Bone marrow (tissue), 2 donors: ENCODE measurements at regions not wholly inside any gene's neighbourhood (a gene's known extent, or its start where the extent isn't known, plus 50 kb on each side); places are given as distances from the start of the nearest gene placed in this dataset.

ENCODE experiments used
- DNase-seq, 2 donors: peaks; one replicate each; lab custom pipeline; 2025; lab: John Stamatoyannopoulos, UW

DNA sequence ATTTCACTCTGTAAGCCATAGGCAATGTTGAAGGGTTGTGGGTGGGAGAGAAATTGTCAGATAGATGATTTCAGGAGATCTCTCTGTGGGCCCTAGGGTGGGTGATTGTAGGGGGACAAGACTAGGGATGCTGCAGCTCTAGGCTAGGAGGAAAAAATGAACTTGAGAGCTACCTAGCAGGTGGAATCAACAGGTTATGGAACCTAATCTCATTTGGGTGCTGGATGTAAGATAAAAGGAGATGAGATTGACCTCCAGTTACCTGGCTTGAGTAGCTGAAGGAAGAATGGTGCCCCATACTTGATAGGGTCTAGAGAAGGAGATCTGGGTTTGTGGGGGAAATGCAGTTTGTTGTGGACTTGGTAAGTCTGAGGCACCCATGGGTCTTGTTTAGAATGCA lies 396.5 kb downstream of the RRAGC start:
- no peak for DNase-seq

DNA sequence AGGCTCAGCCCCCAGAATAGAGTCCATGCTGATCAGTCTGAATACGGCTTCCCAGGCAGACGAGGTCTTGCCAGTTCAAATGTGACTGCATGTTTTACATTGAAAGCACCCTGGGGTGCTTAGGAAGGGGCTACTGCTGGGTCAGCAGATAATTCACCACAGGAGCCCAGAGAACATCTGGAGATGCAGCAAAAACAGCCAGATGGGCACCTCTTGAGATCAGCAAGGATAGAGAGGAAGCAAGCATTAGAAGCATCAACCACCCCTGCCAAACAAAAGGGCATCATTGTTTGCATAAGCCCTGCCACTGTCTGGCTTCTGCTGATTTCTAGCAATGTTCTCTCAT lies 403.1 kb downstream of the RRAGC start:
- no peak for DNase-seq

DNA sequence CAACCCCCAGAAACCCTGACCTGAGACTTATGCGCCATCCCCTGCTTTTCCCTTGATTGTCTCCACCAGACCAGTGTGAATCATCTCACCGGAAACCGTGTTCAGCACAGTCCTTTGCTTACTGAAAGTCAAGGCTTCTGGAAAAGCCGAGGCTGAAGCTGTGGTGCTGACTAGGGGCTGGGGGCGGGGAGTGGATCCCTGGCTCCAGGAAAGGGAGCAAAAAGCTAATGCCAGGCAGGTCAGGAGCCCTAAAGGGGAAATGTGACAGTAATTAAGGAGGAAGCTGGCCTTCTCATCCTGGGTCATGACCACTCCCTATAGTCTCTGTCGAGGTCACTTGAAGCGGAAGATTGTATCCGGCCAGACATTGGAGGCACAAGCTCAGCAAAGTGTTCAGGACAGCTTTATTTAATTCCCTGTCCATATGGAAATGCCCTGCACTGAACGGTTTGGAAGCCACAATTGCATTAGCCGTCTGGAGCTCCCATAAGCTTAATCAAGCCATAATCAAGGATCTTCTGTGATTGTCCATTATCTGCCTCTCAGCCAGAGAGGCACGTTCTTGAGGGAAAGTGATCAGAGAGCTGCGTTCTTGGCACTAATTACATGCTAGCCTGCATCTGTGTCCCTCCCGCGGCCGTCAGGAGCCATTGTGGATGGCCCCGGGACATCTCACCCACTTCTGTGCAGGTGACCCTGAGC lies 403.6 kb downstream of the RRAGC start:
- DNase-seq, result no peak

DNA sequence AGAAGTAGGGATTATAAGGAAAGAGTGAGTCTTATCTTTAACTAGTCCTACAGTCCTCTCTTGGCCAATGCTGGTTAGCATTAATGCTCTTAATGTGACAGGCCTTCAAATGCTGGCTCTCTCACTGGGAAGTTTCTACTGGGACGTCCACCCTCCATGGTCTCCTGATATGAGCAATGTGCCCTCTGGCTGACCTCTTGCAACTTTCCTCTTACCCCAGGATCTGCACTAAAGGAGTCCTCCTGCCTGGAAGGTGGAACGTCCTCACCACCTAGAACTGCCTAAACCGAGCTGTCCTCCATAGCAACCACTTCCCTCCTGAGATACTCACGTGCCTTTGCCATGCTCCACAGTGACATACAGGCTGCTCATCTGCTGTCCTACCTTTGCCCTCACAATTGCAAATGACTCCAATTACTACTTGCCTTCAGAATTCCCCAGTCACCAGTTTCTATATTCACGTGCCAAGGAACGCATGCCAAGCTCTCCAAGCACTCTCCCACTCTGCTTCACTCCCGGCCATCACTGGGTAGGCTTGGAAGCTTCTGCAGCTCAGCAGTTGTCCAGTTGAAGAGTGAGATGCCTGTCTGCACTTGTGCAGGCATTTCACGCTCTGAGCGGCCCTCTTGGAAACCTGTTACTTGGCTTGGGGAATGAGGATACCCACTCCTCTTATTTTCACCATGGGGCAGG lies 404.7 kb downstream of the RRAGC start:
- DNase-seq, result no peak

- DNase-seq, result no peak
Observed at GRCh38 chr1:38454236-38454635, 405.3 kb downstream of the RRAGC start.

GRCh38 chr1:38452246-38452645 lies 405.7 kb upstream of the POU3F1 start:
- DNase-seq, result no peak

GRCh38 chr1:38451541-38451993 lies 405.0 kb upstream of the POU3F1 start:
- DNase-seq, result no peak

DNA sequence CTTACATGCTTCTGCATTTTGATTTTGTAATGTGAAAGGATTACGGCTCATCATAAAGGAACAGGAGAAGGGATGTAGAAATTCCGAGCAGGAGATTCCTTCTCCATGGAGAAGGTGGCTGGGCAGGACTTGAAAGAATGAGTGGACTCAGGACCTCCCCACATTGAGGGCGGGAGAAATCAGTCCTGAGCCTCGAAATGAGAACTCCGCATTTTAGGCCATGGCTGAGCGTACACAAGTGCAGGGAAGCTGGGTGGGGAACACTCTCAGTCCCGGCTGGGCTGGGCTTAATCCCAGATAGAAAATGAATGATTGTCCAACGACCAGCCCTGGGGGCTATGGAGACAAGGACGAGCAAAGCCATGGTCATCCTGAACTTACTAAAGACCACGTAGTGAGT lies 402.3 kb upstream of the POU3F1 start:
- DNase-seq, result no peak

DNA sequence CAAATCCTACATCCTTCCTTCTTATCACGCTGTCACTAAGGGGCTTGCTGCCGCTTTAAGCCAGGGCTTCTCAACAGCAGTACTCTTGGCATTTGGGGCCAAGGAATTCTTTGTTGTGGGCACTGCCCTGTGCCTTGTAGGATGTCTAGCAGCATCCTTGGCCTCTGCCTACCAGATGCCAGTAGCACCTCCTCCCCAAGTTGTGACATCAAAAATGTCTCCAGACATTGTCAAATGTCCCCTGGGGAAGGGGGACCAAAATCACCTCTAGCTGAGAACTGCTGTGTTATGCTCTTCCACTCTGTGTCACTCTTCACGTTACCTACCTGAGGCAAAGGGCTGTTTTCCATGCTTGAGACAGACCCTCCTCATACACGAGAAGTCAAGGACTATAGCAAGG lies 400.3 kb upstream of the POU3F1 start:
- no peak for DNase-seq

DNA sequence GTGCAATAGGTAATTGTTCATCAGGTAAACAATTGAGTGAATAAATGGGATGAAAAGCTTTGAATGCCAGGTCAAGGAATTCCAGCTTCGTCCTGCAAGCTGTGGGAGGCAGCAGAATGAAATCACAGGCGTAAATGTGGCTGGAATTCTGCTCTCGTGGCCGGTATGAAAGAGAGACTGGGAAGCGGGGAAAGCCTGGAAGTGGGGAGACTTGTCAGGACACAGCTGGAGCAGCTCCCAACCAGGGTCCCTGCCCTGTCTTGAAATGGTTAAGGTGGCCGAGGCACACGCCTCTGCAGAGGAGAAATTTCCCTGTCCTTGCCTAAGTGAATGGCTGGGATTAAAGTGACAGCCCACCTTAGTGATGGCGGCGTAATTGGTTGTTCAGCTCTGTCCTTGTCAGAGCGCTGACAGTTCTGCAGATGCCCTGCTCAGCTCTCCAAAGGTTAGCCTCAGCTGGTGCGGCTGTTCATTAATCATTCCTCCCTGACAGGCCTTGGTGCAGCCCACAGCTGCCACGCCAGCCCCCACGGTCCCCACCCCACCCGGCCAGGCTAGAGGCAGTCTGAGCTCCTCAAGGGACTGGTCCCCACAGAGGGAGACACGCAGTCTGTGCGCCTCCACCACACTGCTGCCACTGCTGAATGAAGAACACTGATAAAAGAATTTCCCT lies 398.3 kb upstream of the POU3F1 start:
- DNase-seq, result no peak

- DNase-seq, result no peak
Observed at GRCh38 chr1:38444311-38444710, 397.7 kb upstream of the POU3F1 start.

- DNase-seq, result no peak
Observed at GRCh38 chr1:38440402-38440801, 393.8 kb upstream of the POU3F1 start.

GRCh38 chr1:38436749-38437148 lies 390.2 kb upstream of the POU3F1 start:
- DNase-seq, result no peak

DNA sequence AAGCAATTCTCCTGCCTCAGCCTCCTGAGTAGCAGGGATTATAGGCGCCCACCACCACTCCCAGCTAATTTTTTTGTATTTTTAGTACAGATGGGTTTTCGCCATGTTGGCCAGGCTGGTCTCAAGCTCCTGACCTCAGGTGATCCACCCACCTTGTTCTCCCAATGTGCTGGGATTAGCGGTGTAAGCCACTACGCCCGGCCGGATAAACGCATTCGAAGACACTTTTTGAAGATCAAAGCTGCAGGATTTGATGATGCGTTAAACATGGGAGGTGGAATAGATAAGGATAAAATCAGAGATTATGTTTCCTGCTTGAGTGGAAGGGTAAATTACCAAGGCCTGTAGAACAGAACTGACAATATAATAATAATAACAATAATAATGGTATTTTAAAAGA lies 389.4 kb upstream of the POU3F1 start:
- no peak for DNase-seq

DNA sequence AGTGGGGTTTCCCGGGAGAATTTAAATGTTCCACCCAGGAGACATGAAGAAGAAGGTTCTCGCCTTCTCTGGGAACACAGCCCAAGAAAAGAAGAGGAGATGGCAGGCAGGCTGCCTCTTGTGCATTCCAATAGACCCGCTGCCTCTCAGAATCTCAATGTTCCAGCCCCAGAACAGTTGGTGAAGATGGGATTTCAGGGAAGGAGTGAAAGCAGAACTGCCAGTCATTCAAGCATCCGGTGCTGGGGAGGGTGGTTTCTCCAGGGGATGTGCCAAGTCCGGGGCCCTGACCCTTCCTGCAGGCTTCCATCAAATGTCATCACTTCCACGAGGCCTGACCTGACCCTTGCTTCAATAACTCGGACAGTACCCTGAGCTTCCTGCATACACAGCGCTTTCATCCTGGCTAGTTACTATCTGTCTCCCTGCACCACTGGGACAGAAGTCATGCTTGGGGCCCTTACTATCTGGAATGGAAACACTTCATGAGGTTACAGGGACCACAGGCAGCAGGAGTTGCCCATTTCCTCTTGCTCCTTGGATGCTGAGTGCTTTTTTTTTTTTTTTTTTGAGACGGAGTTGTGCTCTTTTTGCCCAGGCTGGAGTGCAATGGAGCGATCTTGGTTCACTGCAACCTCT lies 386.6 kb upstream of the POU3F1 start:
- DNase-seq, result no peak

GRCh38 chr1:38431535-38432376 lies 385.2 kb upstream of the POU3F1 start:
- no peak for DNase-seq

- no peak for DNase-seq
Observed at GRCh38 chr1:38430949-38431348, 384.4 kb upstream of the POU3F1 start.

GRCh38 chr1:38424677-38425076 lies 378.1 kb upstream of the POU3F1 start:
- no peak for DNase-seq

DNA sequence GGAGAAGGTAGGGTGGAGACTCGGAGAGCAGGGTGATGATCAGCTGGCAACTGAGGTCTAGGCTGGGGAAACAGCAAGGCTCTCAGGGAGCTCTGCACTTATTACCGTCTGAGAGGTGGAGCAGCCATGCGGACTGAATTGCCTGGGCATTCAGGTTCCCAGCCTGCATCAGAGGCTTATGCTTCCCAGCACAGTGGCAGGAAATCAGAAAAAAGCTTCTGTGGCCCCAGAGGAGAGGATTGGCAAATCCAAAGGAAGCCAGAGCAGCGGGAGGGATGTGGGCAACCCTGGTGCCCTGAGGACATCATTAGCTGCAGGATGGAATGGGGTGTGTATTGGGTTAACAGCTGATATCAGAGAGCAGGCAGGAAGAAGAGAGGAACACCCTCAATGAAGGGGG lies 374.1 kb upstream of the POU3F1 start:
- no peak for DNase-seq

DNA sequence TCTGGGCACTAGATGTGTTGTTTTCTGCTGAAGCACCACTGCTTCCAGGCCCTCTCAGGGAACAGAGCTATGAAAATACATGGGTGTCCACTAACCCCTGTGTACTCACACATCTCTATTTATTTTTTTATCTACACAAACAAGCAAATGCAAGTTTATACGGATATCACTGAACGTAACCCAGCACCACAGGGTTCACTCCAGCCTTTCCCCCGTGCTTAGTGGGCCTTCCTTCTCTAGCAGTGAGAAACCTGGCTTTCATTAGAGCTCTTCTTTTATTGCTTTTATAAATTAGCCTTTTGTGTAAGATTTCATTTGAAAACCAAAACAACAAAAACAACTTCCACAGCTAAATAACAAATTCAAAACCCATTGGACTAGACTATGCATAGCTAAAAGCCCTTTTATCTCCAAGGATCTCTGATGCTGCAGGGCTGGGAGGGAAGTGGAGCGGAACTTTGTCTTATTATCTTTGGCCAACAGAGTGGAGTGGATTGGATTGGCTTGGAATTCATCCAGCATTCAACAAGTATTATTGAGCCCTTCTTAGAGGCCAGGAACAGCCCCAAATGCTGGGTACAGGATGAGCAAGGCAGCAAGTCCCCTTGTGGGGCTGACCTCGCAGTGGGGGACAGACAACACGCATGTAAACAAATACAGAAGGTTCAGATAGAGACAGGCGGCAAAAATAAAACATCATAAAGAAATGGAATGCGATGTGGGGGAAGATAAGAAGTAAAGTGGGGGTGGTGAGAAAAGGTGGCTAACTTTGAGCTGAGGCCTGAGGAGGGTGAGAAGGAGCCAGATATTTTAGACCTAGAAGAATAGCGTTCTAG lies 371.8 kb upstream of the POU3F1 start:
- DNase-seq, result no peak

- no peak for DNase-seq
Observed at GRCh38 chr1:38403667-38404066, 357.1 kb upstream of the POU3F1 start.
